ENCODE measurements at regions not wholly inside any gene's neighbourhood (a gene's known extent, or its start where the extent isn't known, plus 50 kb on each side); places are given as distances from the start of the nearest gene placed in this dataset.
"Not testable (repeated sequence)": the region's sequence is repeated elsewhere in the genome, so short reads cannot be mapped to it uniquely, and the experiment has no call there.

DNA sequence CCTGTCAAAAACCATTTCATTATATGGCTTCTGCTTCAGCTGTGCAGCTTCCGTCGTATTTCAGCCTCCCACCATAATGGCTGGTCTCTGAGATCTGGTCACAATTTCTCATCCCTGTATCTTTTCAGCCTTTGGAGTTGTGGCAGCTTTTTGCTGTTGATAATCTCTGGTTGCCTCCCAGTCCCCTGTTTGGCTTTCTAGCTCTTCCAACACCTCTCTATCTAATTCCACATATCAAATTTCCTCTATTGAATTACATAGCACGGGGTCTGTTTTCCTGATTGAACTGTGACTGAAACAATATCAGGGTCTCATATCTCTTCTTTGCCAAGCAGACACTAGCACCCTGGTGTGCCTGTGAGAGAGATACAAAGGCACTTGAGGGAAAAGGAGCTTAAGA, 222.1 kb upstream of the OBI1 start:
- no peak for TF ChIP-seq CTCF (IDR thresholded peaks at IDR 0.05; ENCODE audit: borderline replicate concordance)
- intact Hi-C loops (cut with micrococcal nuclease): no loop called here

DNA sequence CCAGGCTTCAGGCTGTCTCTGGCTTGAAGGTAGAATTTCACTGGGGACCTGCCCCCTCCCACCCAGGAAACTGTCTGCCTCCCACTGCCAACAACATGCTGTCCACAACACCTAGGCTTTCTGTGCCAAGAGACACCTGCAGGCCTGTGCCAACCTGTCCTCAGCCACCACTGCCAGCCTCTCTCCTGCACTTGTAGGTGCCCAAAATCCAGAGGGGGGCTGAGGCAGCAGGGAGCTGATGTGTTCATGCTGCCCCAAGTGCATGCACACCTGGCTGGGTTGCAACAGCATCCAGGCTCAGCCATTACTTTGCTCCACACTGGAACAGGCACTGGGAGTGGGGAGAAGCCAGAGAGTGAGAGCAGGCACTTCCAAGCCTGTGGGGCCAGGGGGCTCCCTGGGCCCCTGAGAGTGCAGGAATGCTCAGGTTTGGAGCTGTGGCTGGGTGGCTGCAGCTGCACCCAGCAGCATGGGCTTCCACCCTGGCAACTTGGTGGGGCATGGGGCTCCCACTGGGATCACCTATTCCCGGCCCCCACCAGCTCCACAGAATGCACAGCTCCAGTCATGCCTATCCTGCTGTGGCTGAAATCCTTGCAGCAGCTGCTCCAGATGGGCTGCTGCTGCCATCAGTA, 218.1 kb upstream of the OBI1 start:
- DNase-seq: no peak

More for the DNA sequence above, 222.1 kb upstream of the OBI1 start:
- Histone ChIP-seq H3K4me3 (no peak overlapping the region), H3K9me3 (replicated peaks) (peaks cover 7% of the 10 kb centered on the region), H3K4me1 (no peaks in the 10 kb centered on the region), H3K36me3 (no peaks in the 10 kb centered on the region), H3K27ac (replicated peaks) (no peak overlapping the region), H3K27me3 (ENCODE audit: low read depth) (peaks cover 9% of the 10 kb centered on the region)
- no peak for DNase-seq

DNA sequence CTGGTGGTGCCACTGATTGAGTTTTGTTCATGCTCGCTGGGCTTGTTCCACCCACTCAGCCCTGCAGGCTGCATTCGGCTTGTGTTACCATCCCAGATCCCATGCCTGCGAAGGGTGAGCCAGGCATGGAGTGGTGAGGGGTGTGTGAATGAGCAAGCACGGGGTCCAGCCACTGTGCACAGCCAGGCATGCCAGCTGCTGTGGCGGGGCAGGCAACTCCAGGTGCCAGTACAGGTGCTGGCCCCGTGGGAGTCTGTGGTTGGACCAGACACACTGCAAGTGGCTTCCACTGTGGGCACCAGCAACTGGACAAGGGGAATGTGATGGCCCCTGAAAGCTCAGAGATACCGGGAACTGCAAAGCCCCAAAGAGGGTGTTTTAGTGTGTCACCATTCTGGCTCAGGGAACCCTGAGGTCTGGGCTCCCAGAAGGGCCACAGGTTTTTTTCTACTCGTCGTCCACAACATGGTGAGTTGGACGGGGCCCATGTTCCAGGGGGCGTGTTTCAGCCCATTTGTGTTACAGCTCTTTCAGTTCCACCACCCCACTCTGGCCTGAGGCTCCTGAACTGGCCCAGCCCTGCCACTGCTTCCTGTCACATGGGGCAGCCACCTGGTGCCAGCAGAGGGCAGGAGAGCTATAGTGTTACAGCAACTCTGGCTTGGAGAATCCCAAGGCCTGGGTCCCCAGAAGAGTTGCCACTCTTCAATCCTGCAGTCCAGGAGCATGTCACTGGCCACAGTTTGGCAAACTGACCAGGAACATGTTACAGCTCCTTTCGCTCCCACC, 217.0 kb upstream of the OBI1 start:
- intact Hi-C loops (cut with micrococcal nuclease): no loop called here
- peaks cover 7% of the 10 kb centered on the region for H3K9me3 ChIP-seq (replicated peaks)
- H3K27me3 ChIP-seq (ENCODE audit: low read depth): no peaks in the 10 kb centered on the region
- TF ChIP-seq CTCF (IDR thresholded peaks at IDR 0.05; ENCODE audit: borderline replicate concordance): no peak
- no peaks in the 10 kb centered on the region for H3K4me1 ChIP-seq
- no peak overlapping the region for H3K4me3 ChIP-seq
- no peaks in the 10 kb centered on the region for H3K36me3 ChIP-seq
- DNase-seq: no peak
- H3K27ac ChIP-seq (replicated peaks): no peak overlapping the region

More for the DNA sequence above, 218.1 kb upstream of the OBI1 start:
- Histone ChIP-seq H3K36me3 (no peaks in the 10 kb centered on the region), H3K4me1 (no peaks in the 10 kb centered on the region), H3K27ac (replicated peaks) (no peak overlapping the region), H3K27me3 (ENCODE audit: low read depth) (no peaks in the 10 kb centered on the region), H3K9me3 (replicated peaks) (peaks cover 7% of the 10 kb centered on the region), H3K4me3 (no peak overlapping the region)
- intact Hi-C loops (cut with micrococcal nuclease): no loop called here
- TF ChIP-seq CTCF (IDR thresholded peaks at IDR 0.05; ENCODE audit: borderline replicate concordance): no peak

- no peak for TF ChIP-seq CTCF (IDR thresholded peaks at IDR 0.05; ENCODE audit: borderline replicate concordance)
- H3K27me3 ChIP-seq (ENCODE audit: low read depth): no peaks in the 10 kb centered on the region
- H3K27ac ChIP-seq (replicated peaks): no peak overlapping the region
- H3K4me3 ChIP-seq: no peak overlapping the region
- no peaks in the 10 kb centered on the region for H3K36me3 ChIP-seq
- no peaks in the 10 kb centered on the region for H3K9me3 ChIP-seq (replicated peaks)
- no peaks in the 10 kb centered on the region for H3K4me1 ChIP-seq
- no peak for DNase-seq
- intact Hi-C loops (cut with micrococcal nuclease): no loop called here
Observed at GRCh38 chr13:78868991-78869390, 210.0 kb upstream of the OBI1 start.

- H3K27ac ChIP-seq (replicated peaks): no peak overlapping the region
- H3K27me3 ChIP-seq (ENCODE audit: low read depth): no peaks in the 10 kb centered on the region
- no peaks in the 10 kb centered on the region for H3K9me3 ChIP-seq (replicated peaks)
- intact Hi-C loops (cut with micrococcal nuclease): no loop called here
- no peaks in the 10 kb centered on the region for H3K4me1 ChIP-seq
- no peak overlapping the region for H3K4me3 ChIP-seq
- no peaks in the 10 kb centered on the region for H3K36me3 ChIP-seq
- no peak for DNase-seq
- TF ChIP-seq CTCF (IDR thresholded peaks at IDR 0.05; ENCODE audit: borderline replicate concordance): no peak
Observed at GRCh38 chr13:78867655-78868054, 208.7 kb upstream of the OBI1 start.

DNA sequence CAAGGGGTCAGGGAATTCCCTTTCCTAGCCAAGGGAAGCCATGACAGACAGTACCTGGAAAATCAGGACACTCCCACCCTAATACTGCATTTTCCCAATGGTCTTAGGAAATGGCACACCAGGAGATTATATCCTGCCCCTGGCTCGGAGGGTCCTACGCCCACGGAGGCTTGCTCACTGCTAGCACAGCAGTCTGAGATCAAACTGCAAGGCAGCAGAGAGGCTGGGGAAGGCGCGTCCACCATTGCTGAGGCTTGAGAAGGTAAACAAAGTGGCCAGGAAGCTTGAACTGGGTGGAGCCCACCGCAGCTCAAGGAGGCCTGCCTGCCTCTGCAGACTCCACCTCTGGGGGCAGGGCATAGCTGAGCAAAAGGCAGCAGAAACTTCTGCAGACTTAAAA, 207.1 kb upstream of the OBI1 start:
- H3K27me3 ChIP-seq (ENCODE audit: low read depth); H3K27ac ChIP-seq (replicated peaks); H3K4me3 ChIP-seq; H3K36me3 ChIP-seq; DNase-seq; H3K9me3 ChIP-seq (replicated peaks); H3K4me1 ChIP-seq; intact Hi-C loops (cut with micrococcal nuclease): not testable (repeated sequence)

All from left ventricle myocardium inferior (tissue), 1 donor.